ENCODE measurements at regions not wholly inside any gene's neighbourhood (a gene's known extent, or its start where the extent isn't known, plus 50 kb on each side); places are given as distances from the start of the nearest gene placed in this dataset.

GRCh38 chr2:212711856-212712255, 173.3 kb upstream of the ERBB4 start:
- TF ChIP-seq EZH2 (IDR thresholded peaks at IDR 0.05; ENCODE audit: insufficient read depth, poor library complexity, severe bottlenecking): no peak
- no peak for TF ChIP-seq EZH2phosphoT487 (IDR thresholded peaks at IDR 0.05; ENCODE audit: insufficient read depth, low read depth)
